ENCODE measurements at regions not wholly inside any gene's neighbourhood (a gene's known extent, or its start where the extent isn't known, plus 50 kb on each side); places are given as distances from the start of the nearest gene placed in this dataset.

GRCh38 chr10:7014721-7015120 lies 396.1 kb downstream of the SFMBT2 start:
- H3K4me3 Mint-ChIP-seq: no peak overlapping the region

DNA sequence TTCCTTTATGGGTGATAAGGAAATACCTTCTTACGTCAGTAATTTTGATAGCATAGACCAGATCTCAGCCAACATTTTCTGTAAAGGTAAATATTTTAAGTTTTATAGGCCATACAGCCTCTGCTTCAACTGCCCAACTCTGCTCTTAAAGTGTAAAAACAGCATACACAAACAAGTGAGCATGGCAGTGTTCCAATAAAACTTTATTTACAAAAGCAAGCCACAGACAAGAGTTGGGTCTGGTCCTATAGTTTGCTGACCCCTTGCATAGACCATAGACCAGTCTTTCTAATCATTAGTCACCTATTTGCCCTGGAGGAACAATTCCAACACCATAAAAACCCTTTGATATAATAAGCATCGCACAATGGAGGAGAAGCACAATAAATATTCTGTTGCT lies 398.8 kb downstream of the SFMBT2 start:
- no peak for DNase-seq
- Histone ChIP-seq H3K9me3 (ENCODE audit: control insufficient read depth, low read length) (no peaks in the 10 kb centered on the region), H3K4me1 (ENCODE audit: control insufficient read depth, insufficient read depth, low read length) (no peaks in the 10 kb centered on the region), H3K4me3 (ENCODE audit: low read length) (no peak overlapping the region), H3K9ac (ENCODE audit: extremely low read depth, low read length, poor library complexity, severe bottlenecking) (no peak overlapping the region), H3K27ac (ENCODE audit: low read depth, low read length) (no peak overlapping the region), H3K36me3 (ENCODE audit: control insufficient read depth, insufficient read depth, low read length) (no peaks in the 10 kb centered on the region), H3K27me3 (ENCODE audit: control insufficient read depth, insufficient read depth, low read length, poor library complexity, severe bottlenecking) (no peaks in the 10 kb centered on the region)
- Mint-ChIP-seq H3K36me3 (ENCODE audit: low read depth) (no peaks in the 10 kb centered on the region), H3K4me3 (no peak overlapping the region), H3K9me3 (no peaks in the 10 kb centered on the region), H3K27ac (no peak overlapping the region), H3K4me1 (no peaks in the 10 kb centered on the region), H3K27me3 (ENCODE audit: insufficient read depth) (no peaks in the 10 kb centered on the region)
- no peak for TF ChIP-seq CTCF (conservative IDR thresholded peaks at IDR 0.05)
- 96% methylated on average over 2 of the region's 2 CpGs; no CpG with 5 or more reads in 1 of the 2 experiments for WGBS, 2 experiments (ENCODE audit: insufficient coverage in 1 of 2, insufficient read length in 1 of 2)

More at GRCh38 chr10:7014721-7015120, 396.1 kb downstream of the SFMBT2 start:
- Histone ChIP-seq H3K4me1 (ENCODE audit: control insufficient read depth, insufficient read depth, low read length) (no peaks in the 10 kb centered on the region), H3K4me3 (ENCODE audit: low read length) (no peak overlapping the region), H3K9me3 (ENCODE audit: control insufficient read depth, low read length) (no peaks in the 10 kb centered on the region), H3K36me3 (ENCODE audit: control insufficient read depth, insufficient read depth, low read length) (no peaks in the 10 kb centered on the region), H3K27ac (ENCODE audit: low read depth, low read length) (no peak overlapping the region), H3K9ac (ENCODE audit: extremely low read depth, low read length, poor library complexity, severe bottlenecking) (no peak overlapping the region), H3K27me3 (ENCODE audit: control insufficient read depth, insufficient read depth, low read length, poor library complexity, severe bottlenecking) (no peaks in the 10 kb centered on the region)
- 89% methylated on average over 3 to 4 of the region's 4 CpGs for WGBS, 2 experiments (ENCODE audit: insufficient coverage in 1 of 2, insufficient read length in 1 of 2)
- no peak for TF ChIP-seq CTCF (conservative IDR thresholded peaks at IDR 0.05)
- Mint-ChIP-seq H3K9me3 (no peaks in the 10 kb centered on the region), H3K36me3 (ENCODE audit: low read depth) (no peaks in the 10 kb centered on the region), H3K27ac (no peak overlapping the region), H3K27me3 (ENCODE audit: insufficient read depth) (no peaks in the 10 kb centered on the region), H3K4me1 (no peaks in the 10 kb centered on the region)
- no peak for DNase-seq

DNA sequence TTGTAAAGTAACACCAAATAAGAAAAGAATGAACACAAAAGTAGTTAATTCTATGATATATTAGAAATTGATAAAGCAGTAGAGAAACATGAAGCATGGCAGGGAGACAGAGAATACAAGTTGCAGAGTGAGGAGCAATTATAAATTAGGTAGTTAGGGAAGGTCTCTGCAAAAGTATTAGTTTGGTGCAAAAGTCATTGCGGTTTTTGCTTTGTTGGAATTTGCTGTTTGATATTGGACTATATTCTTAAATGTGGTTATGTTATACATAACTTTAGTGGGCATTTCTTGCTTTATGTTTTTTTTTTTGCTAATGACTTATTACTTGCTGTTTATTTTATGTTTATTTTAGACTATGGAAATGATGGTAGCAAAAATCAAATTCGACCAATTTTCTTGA lies 402.2 kb downstream of the SFMBT2 start:
- Mint-ChIP-seq H3K36me3 (ENCODE audit: low read depth) (no peaks in the 10 kb centered on the region), H3K27ac (no peak overlapping the region), H3K4me3 (no peak overlapping the region), H3K27me3 (ENCODE audit: insufficient read depth) (no peaks in the 10 kb centered on the region), H3K4me1 (no peaks in the 10 kb centered on the region), H3K9me3 (no peaks in the 10 kb centered on the region)
- H3K4me3 ChIP-seq (ENCODE audit: low read length): no peak overlapping the region
- no peak overlapping the region for H3K9ac ChIP-seq (ENCODE audit: extremely low read depth, low read length, poor library complexity, severe bottlenecking)
- H3K4me1 ChIP-seq (ENCODE audit: control insufficient read depth, insufficient read depth, low read length): no peaks in the 10 kb centered on the region
- no peaks in the 10 kb centered on the region for H3K9me3 ChIP-seq (ENCODE audit: control insufficient read depth, low read length)
- 87 to 100% methylated on average over 1 to 2 of the region's 2 CpGs for WGBS, 2 experiments (ENCODE audit: insufficient coverage in 1 of 2, insufficient read length in 1 of 2)
- H3K27ac ChIP-seq (ENCODE audit: low read depth, low read length): no peak overlapping the region
- DNase-seq: no peak
- H3K36me3 ChIP-seq (ENCODE audit: control insufficient read depth, insufficient read depth, low read length): no peaks in the 10 kb centered on the region
- no peak for TF ChIP-seq CTCF (conservative IDR thresholded peaks at IDR 0.05)
- H3K27me3 ChIP-seq (ENCODE audit: control insufficient read depth, insufficient read depth, low read length, poor library complexity, severe bottlenecking): no peaks in the 10 kb centered on the region

Data from endodermal cell (in vitro differentiated cells).